Activated T-helper 1 cell treated with anti-CD3 and anti-CD28 coated beads, Interleukin-12 subunit alpha, Interleukin-12 subunit beta, Interleukin-2, Interleukin-4 antibody, amounts not matched to agents 30 ng/mL and 10 ng/mL and 1 ng/mL, durations not matched to agents 14 hours and 24 hours and 36 hours (primary cell): ENCODE measurements at regions not wholly inside any gene's neighbourhood (a gene's known extent, or its start where the extent isn't known, plus 50 kb on each side); places are given as distances from the start of the nearest gene placed in this dataset.
"Not testable (repeated sequence)": the region's sequence is repeated elsewhere in the genome, so short reads cannot be mapped to it uniquely, and the experiment has no call there.

Source experiments
- DNase-seq: peaks from one replicate; pipeline ENCODE4 v3.0.0; 2021; ENCODE audit warnings: low spot score
- H3K27ac Mint-ChIP-seq: one replicate; pipeline ENCODE4 v1.8.0; 2021; ENCODE audit warnings: mild to moderate bottlenecking, mixed read lengths
- H3K27me3 Mint-ChIP-seq: one replicate; pipeline ENCODE4 v1.8.0; 2022; ENCODE audit warnings: mild to moderate bottlenecking, moderate library complexity, mixed read lengths; ENCODE audit not compliant: insufficient read depth
- H3K36me3 Mint-ChIP-seq: one replicate; pipeline ENCODE4 v1.8.0; 2021; ENCODE audit warnings: low read depth, mixed read lengths
- H3K4me1 Mint-ChIP-seq: one replicate; pipeline ENCODE4 v1.8.0; 2021; ENCODE audit warnings: low read depth, mixed read lengths
- H3K4me3 Mint-ChIP-seq: one replicate; pipeline ENCODE4 v1.8.0; 2021; ENCODE audit warnings: mild to moderate bottlenecking, moderate library complexity, mixed read lengths
- H3K9me3 Mint-ChIP-seq: one replicate; pipeline ENCODE4 v1.8.0; 2021; ENCODE audit warnings: mixed read lengths
- intact Hi-C: fragments of 100-400 bp; cut with micrococcal nuclease; formaldehyde crosslinking; loops from one replicate; pipeline ENCODE4 v1.15.1; 2024

DNA sequence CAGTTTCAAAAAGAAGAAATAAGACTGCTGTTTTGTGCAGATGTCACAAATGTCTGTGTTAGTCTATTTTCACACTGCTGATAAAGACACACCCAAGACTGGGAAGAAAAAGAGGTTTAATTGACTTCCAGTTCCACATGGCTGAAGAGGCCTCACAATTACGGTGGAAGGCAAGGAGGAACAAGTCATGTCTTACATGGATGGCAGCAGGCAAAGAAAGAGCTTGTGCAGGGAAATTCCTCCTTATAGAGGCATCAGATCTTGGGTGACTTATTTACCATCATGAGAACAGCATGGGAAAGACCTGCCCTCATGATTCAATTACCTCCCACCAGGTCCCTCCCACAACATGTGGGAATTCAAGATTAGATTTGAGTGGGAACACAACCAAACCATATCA, 527.7 kb upstream of the KCND2 start:
- H3K27ac Mint-ChIP-seq, H3K9me3 Mint-ChIP-seq, H3K4me1 Mint-ChIP-seq, intact Hi-C loops, H3K4me3 Mint-ChIP-seq, H3K27me3 Mint-ChIP-seq, H3K36me3 Mint-ChIP-seq, DNase-seq: not testable (repeated sequence)

GRCh38 chr7:119748251-119748860, 524.6 kb upstream of the KCND2 start:
- H3K4me1 Mint-ChIP-seq: no peaks in the 10 kb centered on the region

GRCh38 chr7:119748991-119749390, 524.0 kb upstream of the KCND2 start:
- Mint-ChIP-seq H3K27ac (no peak overlapping the region), H3K9me3 (no peaks in the 10 kb centered on the region), H3K36me3 (no peaks in the 10 kb centered on the region), H3K27me3 (no peaks in the 10 kb centered on the region), H3K4me3 (no peak overlapping the region), H3K4me1 (no peaks in the 10 kb centered on the region)
- no peak for DNase-seq
- intact Hi-C loops: no loop called here

More at GRCh38 chr7:119748251-119748860, 524.6 kb upstream of the KCND2 start:
- Mint-ChIP-seq H3K27me3 (no peaks in the 10 kb centered on the region), H3K9me3 (no peaks in the 10 kb centered on the region), H3K4me3 (no peak overlapping the region), H3K27ac (no peak overlapping the region), H3K36me3 (no peaks in the 10 kb centered on the region)
- intact Hi-C loops: no loop called here
- DNase-seq: no peak

DNA sequence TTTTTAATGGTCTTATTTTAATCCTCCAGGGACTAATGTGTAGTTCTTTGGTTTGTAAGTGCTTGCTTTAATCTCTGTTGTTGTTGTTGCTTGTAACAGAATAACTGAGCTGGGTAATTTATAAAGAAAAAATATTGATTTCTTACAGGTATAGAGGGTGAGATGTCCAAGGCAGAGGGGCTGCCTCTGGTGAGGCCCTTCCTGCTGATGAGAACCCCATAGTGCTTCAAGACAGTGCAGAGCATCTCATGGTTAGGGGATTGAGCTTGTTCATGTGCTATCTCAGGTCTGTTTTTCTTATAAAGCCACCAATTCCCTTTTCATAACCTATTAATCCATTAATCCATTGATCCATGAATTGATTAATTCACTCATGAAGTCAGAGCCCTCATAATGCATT, 516.3 kb upstream of the KCND2 start:
- no peak overlapping the region for H3K27ac Mint-ChIP-seq
- intact Hi-C loops: no loop called here
- H3K4me1 Mint-ChIP-seq: no peaks in the 10 kb centered on the region
- no peak for DNase-seq
- no peaks in the 10 kb centered on the region for H3K9me3 Mint-ChIP-seq
- H3K27me3 Mint-ChIP-seq: no peaks in the 10 kb centered on the region
- no peak overlapping the region for H3K4me3 Mint-ChIP-seq
- H3K36me3 Mint-ChIP-seq: no peaks in the 10 kb centered on the region

DNA sequence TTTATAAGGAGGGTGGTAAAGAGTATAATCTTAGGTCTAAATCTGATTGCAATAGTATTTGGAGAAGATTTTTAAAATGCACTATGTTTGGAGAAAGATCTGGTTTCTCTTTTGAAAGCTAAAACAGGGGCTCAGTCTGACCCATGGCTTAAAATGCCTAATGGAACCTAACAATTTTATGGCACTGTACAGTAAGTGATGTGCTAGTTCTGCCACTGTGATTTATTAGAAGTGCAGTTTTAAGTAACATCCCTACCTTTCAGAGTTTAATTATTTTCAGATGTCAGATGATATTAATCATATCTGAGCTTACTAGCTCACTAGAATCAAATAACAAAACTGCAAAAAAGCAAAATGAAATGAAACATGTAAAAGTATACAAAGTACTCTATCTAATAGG, 514.7 kb upstream of the KCND2 start:
- Mint-ChIP-seq H3K4me1 (no peaks in the 10 kb centered on the region), H3K27me3 (no peaks in the 10 kb centered on the region), H3K4me3 (no peak overlapping the region), H3K36me3 (no peaks in the 10 kb centered on the region), H3K9me3 (no peaks in the 10 kb centered on the region), H3K27ac (no peak overlapping the region)
- intact Hi-C loops: no loop called here
- no peak for DNase-seq

DNA sequence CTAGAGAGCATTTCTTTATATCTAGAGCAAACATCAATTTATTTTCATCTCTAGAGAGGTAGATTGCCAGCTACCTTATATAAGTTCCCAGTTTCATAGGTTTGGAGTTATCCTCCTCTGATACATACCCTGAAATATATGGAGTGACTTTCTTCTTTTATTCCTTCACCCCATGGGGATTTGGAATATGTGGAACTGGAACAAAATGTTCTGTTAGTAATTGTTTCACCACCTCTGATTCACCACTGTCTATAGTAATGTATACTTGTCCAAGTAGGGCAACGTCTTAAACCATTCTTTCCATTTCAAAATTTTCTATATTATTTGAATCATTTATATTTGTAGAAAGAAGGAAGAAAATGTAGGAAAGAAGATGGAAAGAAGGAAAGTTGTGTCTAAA, 511.2 kb upstream of the KCND2 start:
- H3K36me3 Mint-ChIP-seq: no peaks in the 10 kb centered on the region
- H3K9me3 Mint-ChIP-seq: no peaks in the 10 kb centered on the region
- no peak for DNase-seq
- intact Hi-C loops: no loop called here
- H3K27me3 Mint-ChIP-seq: no peaks in the 10 kb centered on the region
- H3K27ac Mint-ChIP-seq: no peak overlapping the region
- H3K4me1 Mint-ChIP-seq: no peaks in the 10 kb centered on the region
- no peak overlapping the region for H3K4me3 Mint-ChIP-seq

- no peaks in the 10 kb centered on the region for H3K36me3 Mint-ChIP-seq
- DNase-seq: no peak
- intact Hi-C loops: no loop called here
- no peak overlapping the region for H3K27ac Mint-ChIP-seq
- no peak overlapping the region for H3K4me3 Mint-ChIP-seq
- no peaks in the 10 kb centered on the region for H3K27me3 Mint-ChIP-seq
- no peaks in the 10 kb centered on the region for H3K4me1 Mint-ChIP-seq
- no peaks in the 10 kb centered on the region for H3K9me3 Mint-ChIP-seq
Measured at GRCh38 chr7:119782286-119782685, 490.7 kb upstream of the KCND2 start.

GRCh38 chr7:119783799-119784198, 489.2 kb upstream of the KCND2 start:
- Mint-ChIP-seq H3K4me3 (no peak overlapping the region), H3K4me1 (no peaks in the 10 kb centered on the region), H3K36me3 (no peaks in the 10 kb centered on the region), H3K27ac (no peak overlapping the region), H3K27me3 (no peaks in the 10 kb centered on the region), H3K9me3 (no peaks in the 10 kb centered on the region)
- intact Hi-C loops: no loop called here
- DNase-seq: no peak

GRCh38 chr7:119802147-119802546, 470.8 kb upstream of the KCND2 start:
- no peaks in the 10 kb centered on the region for H3K36me3 Mint-ChIP-seq
- intact Hi-C loops: no loop called here
- peaks cover 5% of the 10 kb centered on the region for H3K9me3 Mint-ChIP-seq
- no peak for DNase-seq
- H3K27me3 Mint-ChIP-seq: no peaks in the 10 kb centered on the region
- no peak overlapping the region for H3K4me3 Mint-ChIP-seq
- no peak overlapping the region for H3K27ac Mint-ChIP-seq
- no peaks in the 10 kb centered on the region for H3K4me1 Mint-ChIP-seq

- intact Hi-C loops: no loop called here
- H3K36me3 Mint-ChIP-seq: no peaks in the 10 kb centered on the region
- no peaks in the 10 kb centered on the region for H3K9me3 Mint-ChIP-seq
- no peak overlapping the region for H3K27ac Mint-ChIP-seq
- DNase-seq: no peak
- no peak overlapping the region for H3K4me3 Mint-ChIP-seq
- no peaks in the 10 kb centered on the region for H3K27me3 Mint-ChIP-seq
- no peaks in the 10 kb centered on the region for H3K4me1 Mint-ChIP-seq
Measured at GRCh38 chr7:119825091-119825655, 447.8 kb upstream of the KCND2 start.

- Mint-ChIP-seq H3K36me3 (no peaks in the 10 kb centered on the region), H3K4me3 (no peak overlapping the region), H3K27ac (no peak overlapping the region), H3K9me3 (no peaks in the 10 kb centered on the region), H3K4me1 (no peaks in the 10 kb centered on the region), H3K27me3 (no peaks in the 10 kb centered on the region)
- no peak for DNase-seq
- intact Hi-C loops: no loop called here
Measured at GRCh38 chr7:119826547-119826946, 446.4 kb upstream of the KCND2 start.

GRCh38 chr7:119838444-119838843, 434.5 kb upstream of the KCND2 start:
- peaks cover 4% of the 10 kb centered on the region for H3K9me3 Mint-ChIP-seq
- DNase-seq: no peak
- H3K36me3 Mint-ChIP-seq: no peaks in the 10 kb centered on the region
- H3K4me3 Mint-ChIP-seq: no peak overlapping the region
- H3K27me3 Mint-ChIP-seq: no peaks in the 10 kb centered on the region
- H3K27ac Mint-ChIP-seq: no peak overlapping the region
- intact Hi-C loops: no loop called here
- no peaks in the 10 kb centered on the region for H3K4me1 Mint-ChIP-seq

- Mint-ChIP-seq H3K4me1 (no peaks in the 10 kb centered on the region), H3K4me3 (no peak overlapping the region), H3K36me3 (no peaks in the 10 kb centered on the region), H3K9me3 (peaks cover 8% of the 10 kb centered on the region), H3K27ac (no peak overlapping the region), H3K27me3 (no peaks in the 10 kb centered on the region)
- intact Hi-C loops: no loop called here
- DNase-seq: no peak
Measured at GRCh38 chr7:119842337-119842736, 430.6 kb upstream of the KCND2 start.

GRCh38 chr7:119842786-119843185, 430.2 kb upstream of the KCND2 start:
- DNase-seq: no peak
- peaks cover 8% of the 10 kb centered on the region for H3K9me3 Mint-ChIP-seq
- H3K4me1 Mint-ChIP-seq: no peaks in the 10 kb centered on the region
- intact Hi-C loops: no loop called here
- H3K27me3 Mint-ChIP-seq: no peaks in the 10 kb centered on the region
- H3K4me3 Mint-ChIP-seq: no peak overlapping the region
- H3K27ac Mint-ChIP-seq: no peak overlapping the region
- H3K36me3 Mint-ChIP-seq: no peaks in the 10 kb centered on the region
